Pancreas (tissue), 10 donors: ENCODE measurements at regions not wholly inside any gene's neighbourhood (a gene's known extent, or its start where the extent isn't known, plus 50 kb on each side); places are given as distances from the start of the nearest gene placed in this dataset.

Experiments
- ATAC-seq, 4 donors: fragments of 200-7000 bp; cut with Tn5 transposase; one replicate each; pipeline versions ENCODE4 v1.8.0 to v1.9.1; 2020; ENCODE audit warnings: mild to moderate bottlenecking in 4 of 4, moderate library complexity in 4 of 4
- DNase-seq, 6 donors: peaks; one replicate each; pipeline ENCODE4 v3.0.0-alpha.2; 2020
- FAIRE-seq: peaks from 2 replicates; lab custom pipeline; 2012; peaks lifted over from hg19 to GRCh38; lab: Jason Lieb, UNC
- H3K27ac ChIP-seq, 4 donors: fragments of 200-600 bp; sonication (generic); 1 replicate in 3 of 4; 2 replicates in 1 of 4; pipeline versions ENCODE4 v1.5.0 to v1.8.0; 2020
- H3K27me3 ChIP-seq, 4 donors: fragments of 200-600 bp; one replicate each; pipeline ENCODE4 v1.8.0; 2021
- H3K36me3 ChIP-seq, 3 donors: fragments of 200-600 bp; sonication (generic) in 1 of 3; one replicate each; pipeline versions ENCODE4 v1.5.0 to v1.8.0; 2020 to 2021
- H3K4me1 ChIP-seq, 3 donors: fragments of 200-600 bp; one replicate each; pipeline ENCODE4 v1.8.0; 2021
- H3K4me3 ChIP-seq, 4 donors: fragments of 200-600 bp; sonication (generic) in 2 of 4; one replicate each; pipeline versions ENCODE4 v1.5.0 to v1.8.0; 2020 to 2021
- H3K9me3 ChIP-seq, 4 donors: fragments of 200-600 bp; one replicate each; pipeline ENCODE4 v1.8.0; 2021
- CTCF ChIP-seq, 4 donors: fragments of 200-600 bp; sonication (generic) in 3 of 4; IDR thresholded peaks; one replicate each; pipeline versions ENCODE4 v1.5.0 to v1.8.0; 2021; ENCODE audit warnings: antibody characterized with exemption in 4 of 4
- WGBS, 2 donors: extraction: QIAGEN DNeasy Blood & Tissue Kit; methylation state at CpG; one replicate each; pipeline ENCODE4 v1.1.7; 2013; 5-methylcytosine and 5-hydroxymethylcytosine counted together
- intact Hi-C, 3 donors: fragments of 100-400 bp; cut with DNase I; formaldehyde crosslinking; loops; one replicate each; pipeline versions ENCODE4 v1.11.1 to v1.14.2; 2022
- donor health status: healthy with polysubstance abuse.
- donor health status: DM: no; HTN: no; CAD: no; lungs with moderate emphysema.
- donor health status: DM: no; HTN: no; CAD: no.
- donor health status: control.
- donor health status: control.
- donor health status: Bipolar disorder and iron deficiency.
- donor health status: DM: yes; HTN: yes; CAD: no.
- donor health status: DM: no; HTN: no; CAD: no.
- donor health status: DM: no; HTN: no; CAD: no.
- donor health status: DM: yes; HTN: yes; CAD: no.

DNA sequence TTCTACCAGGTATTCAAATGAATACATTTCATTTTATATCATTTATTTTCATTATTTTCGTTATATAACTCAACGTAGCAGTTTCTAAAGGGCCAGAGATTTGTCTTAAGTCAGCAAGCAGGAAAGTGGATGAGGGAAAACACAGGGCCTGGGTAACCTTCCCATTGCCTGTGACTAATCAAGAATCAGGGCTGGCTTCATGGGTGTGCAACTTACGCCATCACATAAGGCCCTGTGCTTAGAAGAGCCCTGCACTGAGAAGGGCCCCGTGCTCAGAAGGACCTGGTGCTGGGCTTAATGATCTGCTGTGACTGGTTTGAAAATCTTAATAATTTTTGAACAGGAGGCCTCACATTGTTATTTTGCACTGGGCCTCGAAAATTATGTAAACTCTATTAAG, 65.4 kb upstream of the FAM9C start:
- FAIRE-seq (no peak), ATAC-seq (peak in 2 of 4 donors; percentile 24 to 55)
- 71 to 77% methylated on average over 5 of the region's 5 CpGs for WGBS, 2 donors

GRCh38 chrX:13103914-13104274, 59.5 kb upstream of the FAM9C start:
- WGBS, 2 donors, result 88 to 98% methylated on average over 2 of the region's 2 CpGs
- no peak overlapping the region for H3K27ac ChIP-seq
- no peaks in the 10 kb centered on the region for H3K27me3 ChIP-seq
- FAIRE-seq (no peak), DNase-seq (no peak), ATAC-seq (no peak)
- H3K4me1 ChIP-seq, result peaks cover 9 to 19% (median 17%) of the 10 kb centered on the region in 3 donors
- intact Hi-C loops, result no loop called here
- H3K4me3 ChIP-seq, result no peak overlapping the region
- no peaks in the 10 kb centered on the region for H3K36me3 ChIP-seq
- no peak for TF ChIP-seq CTCF (IDR thresholded peaks at IDR 0.05)
- H3K9me3 ChIP-seq, result no peaks in the 10 kb centered on the region

More for the DNA sequence above, 65.4 kb upstream of the FAM9C start:
- no peak overlapping the region for H3K4me3 ChIP-seq
- peak overlapping the region in 1 of 4 donors; percentile 70 for H3K27ac ChIP-seq
- peaks cover 0 to 13% (median 3%) of the 10 kb centered on the region in 3 donors for H3K4me1 ChIP-seq
- intact Hi-C loops, result no loop called here
- no peaks in the 10 kb centered on the region for H3K9me3 ChIP-seq
- DNase-seq, result no peak
- H3K36me3 ChIP-seq, result no peaks in the 10 kb centered on the region
- no peaks in the 10 kb centered on the region for H3K27me3 ChIP-seq
- TF ChIP-seq CTCF (IDR thresholded peaks at IDR 0.05), result no peak

DNA sequence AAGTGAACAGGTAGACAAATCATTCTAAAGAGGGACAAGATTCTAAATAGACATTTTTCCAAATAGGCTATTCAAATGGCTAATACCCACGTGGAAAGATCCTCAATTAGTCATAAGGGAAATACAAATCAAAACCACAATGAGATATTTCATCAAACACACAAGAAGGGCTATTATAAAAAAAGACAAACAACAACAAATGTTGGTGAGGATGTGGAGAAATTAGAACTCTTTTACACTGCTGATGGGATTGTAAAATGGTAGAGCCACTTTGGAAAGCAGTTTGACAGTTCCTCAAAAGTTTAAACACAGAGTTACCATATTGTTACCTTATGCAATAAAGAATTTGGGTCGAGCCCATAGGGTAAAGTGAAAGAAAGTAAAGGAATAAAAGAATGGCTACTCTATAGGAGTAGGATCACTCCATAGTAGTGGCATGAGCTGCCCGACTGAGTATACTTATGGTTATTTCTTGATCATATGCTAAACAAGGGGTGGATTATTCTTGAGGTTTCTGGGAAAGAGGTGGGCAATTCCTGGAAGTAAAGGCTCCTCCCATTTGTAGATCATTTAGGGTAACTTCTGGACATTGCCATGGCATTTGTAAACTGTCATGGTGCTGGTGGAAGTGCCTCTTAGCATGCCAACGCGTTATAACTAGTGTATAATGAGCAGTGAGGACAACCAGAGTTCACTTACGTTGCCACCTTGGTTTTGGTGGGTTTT, 58.9 kb upstream of the FAM9C start:
- ATAC-seq (no peak), DNase-seq (no peak), FAIRE-seq (peak; percentile 77)
- no peak overlapping the region for H3K27ac ChIP-seq
- intact Hi-C loops, result no loop called here
- no peaks in the 10 kb centered on the region for H3K27me3 ChIP-seq
- peaks cover 9 to 19% (median 17%) of the 10 kb centered on the region in 3 donors for H3K4me1 ChIP-seq
- no peak for TF ChIP-seq CTCF (IDR thresholded peaks at IDR 0.05)
- H3K36me3 ChIP-seq, result no peaks in the 10 kb centered on the region
- no peak overlapping the region for H3K4me3 ChIP-seq
- H3K9me3 ChIP-seq, result no peaks in the 10 kb centered on the region
- WGBS, 2 donors, result 74 to 91% methylated on average over 6 of the region's 6 CpGs

DNA sequence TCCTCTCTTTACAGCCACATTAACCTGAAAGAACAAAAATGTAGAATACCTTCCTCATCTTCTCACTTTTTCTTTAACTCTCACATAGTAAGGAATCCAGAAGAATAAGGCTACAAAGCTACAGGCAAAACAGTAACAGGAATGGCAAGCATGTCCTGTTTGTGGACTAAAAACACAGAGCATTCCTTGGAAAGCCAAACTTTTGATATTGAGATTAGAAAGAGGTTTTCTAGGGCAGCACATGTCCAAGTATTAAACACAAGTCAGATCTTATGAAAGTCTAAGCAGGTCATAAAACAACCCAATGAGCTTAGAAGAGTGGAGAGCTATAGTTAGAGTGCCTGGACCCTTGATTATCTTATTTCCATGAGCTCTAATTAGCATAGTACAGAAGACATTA, 58.2 kb upstream of the FAM9C start:
- intact Hi-C loops, result no loop called here
- no peak for TF ChIP-seq CTCF (IDR thresholded peaks at IDR 0.05)
- DNase-seq (no peak), FAIRE-seq (peak; percentile 9), ATAC-seq (no peak)
- Histone ChIP-seq H3K27me3 (no peaks in the 10 kb centered on the region), H3K36me3 (no peaks in the 10 kb centered on the region), H3K4me3 (no peak overlapping the region), H3K9me3 (no peaks in the 10 kb centered on the region), H3K4me1 (peaks cover 9 to 19% (median 17%) of the 10 kb centered on the region in 3 donors), H3K27ac (no peak overlapping the region)

DNA sequence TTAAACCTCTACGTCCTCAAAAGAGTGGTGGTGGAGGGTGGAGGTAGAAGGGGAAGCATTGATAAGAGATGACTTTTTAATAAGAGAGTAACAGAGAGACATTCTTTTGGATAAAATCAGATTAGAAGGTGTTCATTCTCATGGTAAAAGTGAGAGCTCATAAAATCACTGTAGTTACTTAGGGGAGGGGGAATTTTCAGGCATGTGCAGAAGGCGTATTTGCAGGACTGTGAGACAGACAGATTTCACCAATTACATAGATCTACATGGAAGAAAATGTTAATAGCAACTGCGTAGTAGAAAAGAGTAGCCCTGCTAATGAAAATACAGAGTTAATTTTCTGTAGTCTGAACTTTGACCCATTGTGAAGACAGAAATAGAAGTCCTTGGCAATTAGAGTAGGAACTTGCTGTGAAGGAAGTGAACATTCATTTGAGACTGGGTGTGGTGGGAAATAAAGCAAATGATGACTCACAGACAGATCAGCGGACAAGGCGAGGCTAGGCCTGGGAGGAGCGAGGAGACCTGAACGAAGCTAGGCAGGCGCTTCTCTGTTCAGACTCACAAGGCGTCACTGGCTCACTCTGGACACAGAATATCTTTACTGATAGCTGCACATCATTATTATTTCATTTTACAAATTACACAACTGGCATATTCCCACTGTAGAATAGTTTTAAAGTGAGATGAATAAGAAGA, 57.2 kb upstream of the FAM9C start:
- 31 to 48% methylated on average over 9 of the region's 9 CpGs for WGBS, 2 donors
- intact Hi-C loops, result no loop called here
- Histone ChIP-seq H3K27me3 (no peaks in the 10 kb centered on the region), H3K36me3 (no peaks in the 10 kb centered on the region), H3K9me3 (no peaks in the 10 kb centered on the region), H3K4me3 (no peak overlapping the region), H3K27ac (peak overlapping the region in 2 of 4 donors; percentile 9 to 42), H3K4me1 (peaks cover 9 to 19% (median 17%) of the 10 kb centered on the region in 3 donors)
- DNase-seq, result peak in 4 of 6 donors; percentile 47 to 62 (median 56)
- no peak for TF ChIP-seq CTCF (IDR thresholded peaks at IDR 0.05)
- ATAC-seq, result peak; percentile 96 to 98 (median 97)
- peak; percentile 99 for FAIRE-seq
